ENCODE measurements at regions not wholly inside any gene's neighbourhood (a gene's known extent, or its start where the extent isn't known, plus 50 kb on each side); places are given as distances from the start of the nearest gene placed in this dataset.

DNA sequence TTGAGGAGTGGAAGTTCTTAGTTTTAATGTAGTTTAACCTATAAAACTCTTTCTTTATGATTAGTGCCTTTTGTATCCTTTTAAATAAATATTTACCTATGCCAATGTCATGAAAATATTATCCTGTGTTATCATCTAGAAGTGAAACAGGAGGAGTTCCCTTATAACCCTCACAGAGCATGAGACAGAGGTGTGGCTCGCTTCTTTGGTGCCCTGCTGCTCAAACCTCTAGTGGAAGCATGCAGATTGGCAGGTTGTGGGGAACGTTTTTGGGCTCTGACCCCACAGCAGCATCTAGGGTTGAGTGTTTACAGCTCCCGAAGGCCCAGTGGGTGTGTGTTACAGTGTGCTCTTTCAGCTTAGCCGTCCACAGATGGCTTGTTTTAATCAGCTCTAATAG, 459.4 kb upstream of the AZI2 start:
- WGBS, 2 experiments (ENCODE audit: extremely low coverage in 1 of 2, insufficient coverage in 1 of 2, insufficient read length in 1 of 2, insufficient replicate concordance in 2 of 2, low coverage in 1 of 2, low lambda C conversion rate in 2 of 2, missing lambda C conversion rate in 1 of 2): 97% methylated on average over 4 of the region's 4 CpGs; no CpG with 5 or more reads in 1 of the 2 experiments
- H3K27ac ChIP-seq (ENCODE audit: low read depth, low read length): no peak overlapping the region
- H2BK20ac ChIP-seq (ENCODE audit: low read length): no peak overlapping the region
- no peak overlapping the region for H2AFZ ChIP-seq (ENCODE audit: low read length)
- no peak overlapping the region for H2BK15ac ChIP-seq (ENCODE audit: low read length)
- no peak overlapping the region for H3K18ac ChIP-seq (ENCODE audit: extremely low read depth, low read length)
- H3K4ac ChIP-seq (replicated peaks; ENCODE audit: insufficient read length, low read depth, low read length): no peak overlapping the region
- no peaks in the 10 kb centered on the region for H3K4me1 ChIP-seq (replicated peaks in 1 of 4; ENCODE audit: control insufficient read depth in 3 of 4, insufficient read depth in 4 of 4, low read length in 3 of 4)
- ChIA-PET POLR2A (ENCODE audit: partially characterized antibody) (no interaction called here), CTCF (ENCODE audit: partially characterized antibody) (no interaction called here)
- no peak overlapping the region for H4K5ac ChIP-seq (ENCODE audit: insufficient read length, low read depth, low read length)
- H3K23ac ChIP-seq (ENCODE audit: insufficient read length): no peak overlapping the region
- H4K8ac ChIP-seq (ENCODE audit: extremely low read depth, insufficient read depth, low read length): no peak overlapping the region
- DNase-seq (ENCODE audit: low read depth in 1 of 2, low spot score in 2 of 2) (no peak), FAIRE-seq (no peak)
- H3K79me2 ChIP-seq (ENCODE audit: control insufficient read depth in 1 of 2, insufficient read depth in 2 of 2, low read length in 2 of 2): no peaks in the 10 kb centered on the region
- H3K56ac ChIP-seq (replicated peaks; ENCODE audit: insufficient read length, low read depth, low read length): no peak overlapping the region
- H3K9ac ChIP-seq (replicated peaks in 1 of 4; ENCODE audit: extremely low read depth in 1 of 4, low read depth in 3 of 4, low read length in 3 of 4): no peak overlapping the region
- no peak overlapping the region for H2BK5ac ChIP-seq (ENCODE audit: low read depth, low read length)
- no peak overlapping the region for H2BK12ac ChIP-seq (ENCODE audit: low read depth, low read length)
- H4K20me1 ChIP-seq (replicated peaks in 1 of 2; ENCODE audit: control insufficient read depth in 1 of 2, insufficient read depth in 2 of 2, low read length in 2 of 2): no peaks in the 10 kb centered on the region
- no peak overlapping the region for H3K14ac ChIP-seq (ENCODE audit: insufficient read length)
- no peaks in the 10 kb centered on the region for H3K79me1 ChIP-seq (ENCODE audit: low read depth, low read length)
- H3K36me3 ChIP-seq (ENCODE audit: control insufficient read depth in 2 of 4, insufficient read depth in 4 of 4, low read length in 3 of 4): no peaks in the 10 kb centered on the region
- no peak overlapping the region for H2AK5ac ChIP-seq (ENCODE audit: low read depth, low read length)
- no peak overlapping the region for H3K4me2 ChIP-seq (ENCODE audit: insufficient read depth in 1 of 2, low read depth in 2 of 2, low read length in 2 of 2)
- H2BK120ac ChIP-seq (replicated peaks; ENCODE audit: low read depth, low read length): no peak overlapping the region
- H3K9me3 ChIP-seq (ENCODE audit: insufficient read depth in 2 of 2, low read depth in 1 of 2, low read length in 1 of 2): no peaks in the 10 kb centered on the region
- H4K91ac ChIP-seq (replicated peaks; ENCODE audit: insufficient read length, low read length): no peak overlapping the region
- H3K27me3 ChIP-seq (replicated peaks in 1 of 4; ENCODE audit: control insufficient read depth in 3 of 4, extremely low read depth in 1 of 4, insufficient read depth in 3 of 4, low read length in 3 of 4): no peaks in the 10 kb centered on the region
- no peak overlapping the region for H3K4me3 ChIP-seq (ENCODE audit: extremely low read depth in 1 of 4, insufficient read depth in 2 of 4, low read depth in 3 of 4, low read length in 4 of 4)
- no peaks in the 10 kb centered on the region for H3K23me2 ChIP-seq (ENCODE audit: low read depth, low read length)
- TF ChIP-seq RBBP5 (IDR thresholded peaks at IDR 0.05; ENCODE audit: borderline replicate concordance, low read depth, low read length) (no peak), CEBPB (IDR thresholded peaks at IDR 0.05; ENCODE audit: low read depth, low read length) (no peak), GABPA (IDR thresholded peaks at IDR 0.05; ENCODE audit: borderline replicate concordance, insufficient read depth, low read length) (no peak)

All from H1 (cell line).